Mammary epithelial cell (primary cell): ENCODE measurements at regions not wholly inside any gene's neighbourhood (a gene's known extent, or its start where the extent isn't known, plus 50 kb on each side); places are given as distances from the start of the nearest gene placed in this dataset.

Experiments
- CTCF ChIP-seq, 2 donors: IDR thresholded peaks in 1 of 2; conservative IDR thresholded peaks in 1 of 2; 2 replicates each; pipeline ENCODE4 v1.5.1; 2011 to 2012; ENCODE audit warnings: inconsistent platforms in 2 of 2, low read length in 2 of 2, mild to moderate bottlenecking in 2 of 2, control low read depth in 1 of 2, low read depth in 1 of 2; ENCODE audit not compliant: insufficient read depth in 1 of 2; ENCODE audit errors: extremely low read depth in 1 of 2
- EZH2 ChIP-seq: IDR thresholded peaks from 2 replicates; pipeline ENCODE4 v1.6.1; 2012; ENCODE audit warnings: low read length, inconsistent platforms, borderline replicate concordance

GRCh38 chr2:66273933-66274490, 160.9 kb upstream of the MEIS1 start:
- TF ChIP-seq CTCF (conservative IDR thresholded peaks at IDR 0.05 in 1 of 2, IDR thresholded peaks at IDR 0.05 in 1 of 2; ENCODE audit: extremely low read depth in 1 of 2, insufficient read depth in 1 of 2, low read depth in 1 of 2, low read length in 2 of 2) (no peak), EZH2 (no peak)
